Endothelial cell of umbilical vein (primary cell): ENCODE measurements at regions not wholly inside any gene's neighbourhood (a gene's known extent, or its start where the extent isn't known, plus 50 kb on each side); places are given as distances from the start of the nearest gene placed in this dataset. TPM values are rescaled to one million over a fixed set of nuclear protein-coding genes. Genes with fewer than 3 reads are reported as not detected.

Experiments used
- BruUV-seq: library from RNA; stranded (reverse); fragments of 400-500 nt; replicated peaks from 2 replicates; lab custom pipeline; 2021; lab: Mats Ljungman, UMichigan
- CTCF ChIA-PET: fragments of 300-600, 350-600 bp; sonication (Branson Sonifier 250); formaldehyde crosslinking; loops from one replicate; lab custom pipeline; 2021; ENCODE audit warnings: antibody characterized with exemption, inconsistent platforms; lab: Charles Lee
- POLR2A ChIA-PET: fragments of 300-600, 350-600 bp; sonication (Branson Sonifier 250); formaldehyde crosslinking; loops from one replicate; lab custom pipeline; 2021; ENCODE audit warnings: antibody characterized with exemption, inconsistent platforms; lab: Charles Lee
- DNase-seq: peaks from one replicate; pipeline ENCODE4 v3.0.0-alpha.2; 2011; ENCODE audit warnings: low read depth, low spot score
- FAIRE-seq: peaks from 2 replicates; lab custom pipeline; 2011; peaks lifted over from hg19 to GRCh38; lab: Jason Lieb, UNC
- H2AFZ ChIP-seq: 2 replicates; pipeline ENCODE4 v1.6.0; 2012; ENCODE audit warnings: low read depth, low read length, control low read depth, inconsistent platforms
- H3K27ac ChIP-seq: 2 replicates; pipeline ENCODE4 v1.5.1; 2011; ENCODE audit warnings: low read depth, mild to moderate bottlenecking, control low read depth, low read length, moderate library complexity; ENCODE audit not compliant: insufficient read depth
- H3K27me3 ChIP-seq, 2 experiments: 2 replicates each; pipeline versions ENCODE4 v1.6.0 to v1.6.1; 2011; ENCODE audit warnings: low read length in 2 of 2, mixed read lengths in 1 of 2; ENCODE audit not compliant: control insufficient read depth in 2 of 2, insufficient read depth in 2 of 2
- H3K36me3 ChIP-seq, 2 experiments: 2 replicates in 1 of 2; 3 replicates in 1 of 2; pipeline ENCODE4 v1.5.1; 2011; ENCODE audit warnings: low read length in 2 of 2, mild to moderate bottlenecking in 1 of 2, moderate library complexity in 1 of 2; ENCODE audit not compliant: control insufficient read depth in 2 of 2, insufficient read depth in 2 of 2; ENCODE audit errors: extremely low read depth in 1 of 2
- H3K4me1 ChIP-seq: 3 replicates; pipeline ENCODE4 v1.5.1; 2011; ENCODE audit warnings: mild to moderate bottlenecking, low read length; ENCODE audit not compliant: control insufficient read depth, insufficient read depth; ENCODE audit errors: extremely low read depth
- H3K4me2 ChIP-seq: 2 replicates; pipeline ENCODE4 v1.6.1; 2011; ENCODE audit warnings: low read length, control low read depth, mixed read lengths; ENCODE audit not compliant: insufficient read depth
- H3K4me3 ChIP-seq, 3 experiments: fragments of 200-600 bp in 1 of 3; sonication (generic), shearing (Covaris generic) in 1 of 3; replicated peaks in 1 of 3; 2 replicates each; pipeline ENCODE4 v1.5.1; 2011 to 2016; ENCODE audit warnings: control low read depth in 3 of 3, low read length in 3 of 3, mild to moderate bottlenecking in 2 of 3, inconsistent platforms in 1 of 3, low read depth in 1 of 3, moderate library complexity in 1 of 3; ENCODE audit not compliant: insufficient read depth in 1 of 3
- H3K79me2 ChIP-seq: 2 replicates; pipeline ENCODE4 v1.6.0; 2012; ENCODE audit warnings: low read length, inconsistent platforms; ENCODE audit not compliant: control insufficient read depth, insufficient read depth
- H3K9ac ChIP-seq: replicated peaks from 2 replicates; pipeline ENCODE3; 2011; ENCODE audit warnings: low read length, control low read depth; ENCODE audit not compliant: insufficient read depth; ENCODE audit errors: extremely low read depth
- H3K9me1 ChIP-seq: replicated peaks from 3 replicates; pipeline ENCODE4 v1.6.0; 2011; ENCODE audit warnings: mild to moderate bottlenecking, low read length; ENCODE audit not compliant: control insufficient read depth, insufficient read depth; ENCODE audit errors: extremely low read depth
- H3K9me3 ChIP-seq: replicated peaks from 2 replicates; pipeline ENCODE4 v1.5.1; 2012; ENCODE audit warnings: low read length, inconsistent platforms; ENCODE audit not compliant: control insufficient read depth, insufficient read depth
- H4K20me1 ChIP-seq: replicated peaks from 2 replicates; pipeline ENCODE3; 2011; ENCODE audit warnings: mild to moderate bottlenecking, low read length; ENCODE audit not compliant: control insufficient read depth, insufficient read depth; ENCODE audit errors: extremely low read depth
- CTCF ChIP-seq, 2 donors: IDR thresholded peaks; 1 replicate in 1 of 2; 2 replicates in 1 of 2; pipeline ENCODE4 v1.5.1; 2011; ENCODE audit warnings: low read length in 2 of 2, mild to moderate bottlenecking in 2 of 2, moderate library complexity in 2 of 2, control low read depth in 1 of 2, inconsistent platforms in 1 of 2, low read depth in 1 of 2; ENCODE audit not compliant: insufficient read depth in 1 of 2; ENCODE audit errors: extremely low read depth in 1 of 2
- GATA2 ChIP-seq: IDR thresholded peaks from 2 replicates; pipeline ENCODE4 v1.7.0; 2011; ENCODE audit warnings: low read depth, mild to moderate bottlenecking, moderate library complexity, mixed read lengths, low read length; ENCODE audit not compliant: insufficient read length, insufficient read depth
- JUN ChIP-seq: IDR thresholded peaks from 2 replicates; pipeline ENCODE4 v1.6.1; 2011; ENCODE audit warnings: borderline replicate concordance, low read depth; ENCODE audit not compliant: insufficient read length, insufficient read depth
- POLR2A ChIP-seq: IDR thresholded peaks from 2 replicates; pipeline ENCODE4 v1.6.1; 2012; ENCODE audit warnings: low read depth, mild to moderate bottlenecking, control low read depth, low read length
- dilution Hi-C: fragments of 300-500 bp; cut with MboI; formaldehyde crosslinking; loops from one replicate; pipeline ENCODE4 v1.15.0; 2019; ENCODE audit warnings: low sequenced_read_pairs; ENCODE audit not compliant: extremely low pct_ligation_motif_present
- intact Hi-C: fragments of 100-400 bp; cut with micrococcal nuclease; formaldehyde crosslinking; loops from one replicate; pipeline ENCODE4 v1.10.0; 2022
- microRNA counts: library from miRNA; unstranded; fragments of <30 nt; microRNA quantifications from one replicate; lab custom pipeline; 2016
- microRNA-seq: library from miRNA; unstranded; fragments of <30 nt; microRNA quantifications from one replicate; pipeline ENCODE4 v1.2.0, GENCODE V29; 2021; ENCODE audit warnings: borderline number of aligned reads, borderline replicate concordance
- small RNA-seq: library from RNA; depleted of rRNA; stranded (forward); fragments of <200 nt; gene quantifications from one replicate; pipeline ENCODE3, GENCODE V24; 2012; ENCODE audit warnings: low replicate concordance, low read depth; ENCODE audit not compliant: insufficient read depth, insufficient read length

- H3K4me1 ChIP-seq = no peaks in the 10 kb centered on the region
- H3K9me1 ChIP-seq = no peaks in the 10 kb centered on the region
- TF ChIP-seq CTCF (IDR thresholded peaks at IDR 0.05; ENCODE audit: extremely low read depth in 1 of 2, insufficient read depth in 1 of 2, low read depth in 1 of 2, low read length in 2 of 2) = no peak
- no peak for TF ChIP-seq JUN
- no peak for TF ChIP-seq GATA2
- TF ChIP-seq POLR2A = no peak
- no peaks in the 10 kb centered on the region for H3K27me3 ChIP-seq
- BruUV-seq = no TSS peak
- DNase-seq (no peak), FAIRE-seq (no peak)
- H3K27ac ChIP-seq = no peak overlapping the region
- H3K79me2 ChIP-seq = no peaks in the 10 kb centered on the region
- H3K4me2 ChIP-seq = no peak overlapping the region
- no peaks in the 10 kb centered on the region for H4K20me1 ChIP-seq
- no peaks in the 10 kb centered on the region for H3K9me3 ChIP-seq
- ChIA-PET CTCF (no interaction called here), POLR2A (no interaction called here)
- H3K4me3 ChIP-seq = no peak overlapping the region
- H3K9ac ChIP-seq = no peak overlapping the region
- H2AFZ ChIP-seq = no peak overlapping the region
- no peaks in the 10 kb centered on the region for H3K36me3 ChIP-seq
- dilution Hi-C loops = no loop called here
- intact Hi-C loops = loop anchor here (10.0 kb wide), 1 partner anchor 560 kb away; no protein-coding TSS in a partner anchor
Measured at GRCh38 chr2:51084750-51085149, 52.8 kb upstream of the NRXN1 start.

MicroRNAs encoded in the stretch of these regions (microRNA counts, 767-probe panel; counts per million panel counts)
- microRNA hsa-miR-4431 (lab: Ali Mortazavi, UCI) = 723 counts per million, percentile 96 among the panel's probes with 10 or more counts

Small RNA genes in the stretch of these regions (microRNA-seq; reads per million reads assigned to microRNA genes)
- not detected for gene MIR4431

Small RNA genes in the stretch of these regions (small RNA-seq; reads per million reads assigned to genes)
- gene AC010967.3 = not detected
- not detected for gene AC069157.1
- gene AC097463.2 = not detected
- not detected for gene CRYGGP
- not detected for gene MIR4431
- not detected for gene RF00019
- gene RF00424 = not detected
- not detected for gene RNU6-997P
